Heart left ventricle (tissue), 16 donors: ENCODE measurements at regions not wholly inside any gene's neighbourhood (a gene's known extent, or its start where the extent isn't known, plus 50 kb on each side); places are given as distances from the start of the nearest gene placed in this dataset.

ENCODE experiments used
- ATAC-seq, 4 donors: fragments of 200-7000 bp; cut with Tn5 transposase; one replicate each; pipeline ENCODE4 v1.9.1; 2020 to 2022; ENCODE audit warnings: moderate library complexity in 4 of 4, mild to moderate bottlenecking in 3 of 4, moderate number of reproducible peaks in 1 of 4
- DNase-seq, 5 donors: peaks; one replicate each; pipeline ENCODE4 v3.0.0-alpha.2; 2020
- H3K27ac ChIP-seq, 12 donors: fragments of 200-600 bp; sonication (generic) in 4 of 12; one replicate each; pipeline versions ENCODE4 v1.5.0 to v1.8.0; 2016 to 2022; ENCODE audit warnings: mild to moderate bottlenecking in 2 of 12
- H3K27me3 ChIP-seq, 9 donors: fragments of 200-600 bp; sonication (generic) in 2 of 9; one replicate each; pipeline versions ENCODE4 v1.5.1 to v1.8.0; 2016 to 2022; ENCODE audit warnings: mild to moderate bottlenecking in 3 of 9
- H3K36me3 ChIP-seq, 9 donors: fragments of 200-600 bp; sonication (generic) in 2 of 9; one replicate each; pipeline versions ENCODE4 v1.5.0 to v1.8.0; 2018 to 2022; ENCODE audit warnings: mild to moderate bottlenecking in 2 of 9
- H3K4me1 ChIP-seq, 12 donors: fragments of 200-600 bp; sonication (generic) in 4 of 12; one replicate each; pipeline versions ENCODE4 v1.5.0 to v1.8.0; 2016 to 2022; ENCODE audit warnings: mild to moderate bottlenecking in 3 of 12
- H3K4me3 ChIP-seq, 12 donors: fragments of 200-600 bp; sonication (generic) in 4 of 12; one replicate each; pipeline versions ENCODE4 v1.5.0 to v1.8.0; 2017 to 2022; ENCODE audit warnings: mild to moderate bottlenecking in 9 of 12, moderate library complexity in 4 of 12
- H3K9me3 ChIP-seq, 12 donors: fragments of 200-600 bp; sonication (generic) in 4 of 12; one replicate each; pipeline versions ENCODE4 v1.5.0 to v1.8.0; 2016 to 2022; ENCODE audit warnings: mild to moderate bottlenecking in 1 of 12
- POLR2A ChIP-seq, 2 donors: fragments of 450-650 bp; IDR thresholded peaks; one replicate each; pipeline ENCODE4 v1.6.1; 2017; ENCODE audit warnings: antibody characterized with exemption in 2 of 2, mild to moderate bottlenecking in 2 of 2, moderate library complexity in 2 of 2
- WGBS, 4 donors: extraction: QIAGEN DNeasy Blood & Tissue Kit in 2 of 4; methylation state at CpG; one replicate each; pipeline versions ENCODE4 v1.1.5 to v1.1.7; 2013 to 2018; 5-methylcytosine and 5-hydroxymethylcytosine counted together
- intact Hi-C, 10 donors: fragments of 100-400 bp; cut with DNase I; formaldehyde crosslinking; loops; one replicate each; pipeline versions ENCODE4 v1.11.1 to v1.14.2; 2022
- TF ChIP-seq, protein P1 (sequence below), 12 donors: fragments of 200-600 bp; sonication (generic) in 4 of 12; IDR thresholded peaks; one replicate each; pipeline versions ENCODE4 v1.5.0 to v1.8.0; 2018 to 2022; ENCODE audit warnings: antibody characterized with exemption in 12 of 12, mild to moderate bottlenecking in 5 of 12
- donor health status: ischemic (EF 13 %, LVEDD 7.1; RV severe dilation, severe dysfunction).
- donor health status: healthy with polysubstance abuse.
- donor health status: DM: no; HTN: yes; CAD: no.
- donor health status: DM: no; HTN: no; CAD: no.
- donor health status: ischemic (EF 25% LVEDD 6.9; RV normal size, moderate dysfunction).
- donor health status: ischemic (EF 25% LVEDD 5.7; RV mildly dilated, moderate dysfunction).
- donor health status: healthy.
- donor health status: DM: yes; HTN: yes; CAD: no.
- donor health status: ischemic (EF 35%, LVEDD 5.7; RV mildly dilated, moderate dysfunction).
- donor health status: nonischemic (EF 11% LVEDD 7.7; RV severe dilation, severe dysfunction).
- donor health status: DM: yes; HTN: yes; CAD: no.
- donor health status: PGD.
- donor health status: ischemic (EF 29% LVEDD 5.4; RV normal size, mild dysfunction).
- donor health status: nonischemic (EF 23%, LVEDD 6.1; RV moderate dilation, normal function).

DNA sequence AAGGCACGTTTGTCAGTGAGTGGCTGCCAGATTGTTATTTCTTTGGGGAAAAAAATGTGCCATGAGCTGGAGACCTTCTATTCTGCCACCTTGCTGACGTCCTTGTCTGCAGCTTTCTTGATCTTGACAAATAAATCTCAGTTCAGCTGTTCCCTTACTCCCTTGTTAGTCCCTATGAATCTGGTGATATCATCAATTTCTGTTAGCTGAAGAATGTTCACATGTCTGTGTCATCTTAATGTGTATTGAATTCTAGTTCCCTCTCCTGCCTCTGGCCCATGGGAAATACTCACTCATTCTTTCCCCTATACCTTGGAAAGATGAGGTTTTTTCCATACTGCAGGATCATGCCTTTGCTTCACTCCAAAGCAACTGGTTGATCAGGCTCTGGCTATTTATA, 649.9 kb upstream of the API5 start:
- intact Hi-C loops, result no loop called here
- Histone ChIP-seq H3K27ac (no peak overlapping the region), H3K9me3 (no peaks in the 10 kb centered on the region), H3K36me3 (no peaks in the 10 kb centered on the region), H3K4me1 (no peaks in the 10 kb centered on the region), H3K27me3 (no peaks in the 10 kb centered on the region), H3K4me3 (no peak overlapping the region)
- no peak for DNase-seq
- 48 to 53% (median 49%) methylated on average over 2 of the region's 2 CpGs for WGBS, 4 donors
- ATAC-seq, result no peak
- TF ChIP-seq, protein P1, sequence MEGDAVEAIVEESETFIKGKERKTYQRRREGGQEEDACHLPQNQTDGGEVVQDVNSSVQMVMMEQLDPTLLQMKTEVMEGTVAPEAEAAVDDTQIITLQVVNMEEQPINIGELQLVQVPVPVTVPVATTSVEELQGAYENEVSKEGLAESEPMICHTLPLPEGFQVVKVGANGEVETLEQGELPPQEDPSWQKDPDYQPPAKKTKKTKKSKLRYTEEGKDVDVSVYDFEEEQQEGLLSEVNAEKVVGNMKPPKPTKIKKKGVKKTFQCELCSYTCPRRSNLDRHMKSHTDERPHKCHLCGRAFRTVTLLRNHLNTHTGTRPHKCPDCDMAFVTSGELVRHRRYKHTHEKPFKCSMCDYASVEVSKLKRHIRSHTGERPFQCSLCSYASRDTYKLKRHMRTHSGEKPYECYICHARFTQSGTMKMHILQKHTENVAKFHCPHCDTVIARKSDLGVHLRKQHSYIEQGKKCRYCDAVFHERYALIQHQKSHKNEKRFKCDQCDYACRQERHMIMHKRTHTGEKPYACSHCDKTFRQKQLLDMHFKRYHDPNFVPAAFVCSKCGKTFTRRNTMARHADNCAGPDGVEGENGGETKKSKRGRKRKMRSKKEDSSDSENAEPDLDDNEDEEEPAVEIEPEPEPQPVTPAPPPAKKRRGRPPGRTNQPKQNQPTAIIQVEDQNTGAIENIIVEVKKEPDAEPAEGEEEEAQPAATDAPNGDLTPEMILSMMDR (IDR thresholded peaks at IDR 0.05), result no peak
- TF ChIP-seq POLR2A (IDR thresholded peaks at IDR 0.05), result no peak

DNA sequence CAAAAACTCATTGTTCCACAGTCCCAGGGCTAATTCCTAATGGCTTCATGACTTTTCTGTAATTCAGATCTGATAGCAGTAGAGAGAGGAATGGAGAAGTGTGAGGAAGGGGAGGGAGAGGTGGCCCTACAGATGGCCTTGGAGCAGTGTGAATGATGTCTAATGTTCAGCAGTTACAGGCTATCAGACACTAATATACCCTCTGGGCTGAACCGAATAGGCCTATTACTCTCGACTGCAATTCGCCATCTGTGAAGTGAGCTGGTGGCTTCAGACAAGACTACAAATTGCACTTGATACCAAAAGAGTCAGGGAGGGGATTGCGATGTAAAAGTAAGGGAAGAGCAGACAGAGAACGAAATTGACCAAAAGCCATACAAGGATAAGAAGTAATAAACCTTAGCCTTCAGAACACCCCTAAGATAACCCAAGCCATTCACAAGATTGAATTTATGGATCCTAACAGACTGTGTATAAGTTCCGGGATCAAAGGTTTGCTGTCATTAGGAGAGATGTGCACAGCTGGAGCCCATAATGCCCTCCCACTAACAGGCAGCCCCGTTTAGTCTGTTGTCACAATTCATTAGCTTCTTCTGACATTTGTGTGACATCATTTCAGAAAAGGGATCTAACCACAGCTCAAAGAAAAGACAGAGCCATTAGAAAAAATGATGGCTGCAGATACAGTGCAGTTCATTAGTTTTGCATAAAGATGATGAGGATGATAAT, 642.4 kb upstream of the API5 start:
- Histone ChIP-seq H3K4me3 (no peak overlapping the region), H3K36me3 (no peaks in the 10 kb centered on the region), H3K4me1 (no peaks in the 10 kb centered on the region), H3K27me3 (no peaks in the 10 kb centered on the region), H3K27ac (no peak overlapping the region), H3K9me3 (no peaks in the 10 kb centered on the region)
- intact Hi-C loops, result no loop called here
- ATAC-seq (no peak), DNase-seq (no peak)
- no peak for TF ChIP-seq POLR2A (IDR thresholded peaks at IDR 0.05)
- TF ChIP-seq, protein P1 (IDR thresholded peaks at IDR 0.05), result no peak
- WGBS, 4 donors, result 75 to 84% (median 82%) methylated on average over 7 of the region's 7 CpGs

DNA sequence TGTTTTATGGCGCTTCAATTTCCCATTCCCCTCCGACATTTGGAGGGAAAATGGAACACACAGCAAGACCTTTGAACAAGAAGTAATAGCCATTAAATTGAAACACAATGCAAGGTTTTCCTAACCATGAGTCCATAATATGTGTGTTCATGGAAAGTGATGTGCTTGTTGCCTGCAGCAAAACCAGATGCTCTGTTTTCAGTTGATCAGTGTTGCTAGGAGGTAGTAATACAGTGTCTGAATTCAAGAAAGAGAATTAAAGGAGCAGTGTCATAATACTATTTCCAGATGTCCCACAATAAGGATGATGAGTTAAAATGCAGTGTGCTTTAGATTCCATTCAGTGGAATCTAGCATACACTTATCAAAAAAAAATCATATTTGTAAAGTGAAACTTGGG, 637.4 kb upstream of the API5 start:
- DNase-seq (no peak), ATAC-seq (no peak)
- H3K4me3 ChIP-seq, result no peak overlapping the region
- H3K27me3 ChIP-seq, result no peaks in the 10 kb centered on the region
- no peaks in the 10 kb centered on the region for H3K9me3 ChIP-seq
- 83 to 94% (median 87%) methylated on average over 2 of the region's 2 CpGs for WGBS, 4 donors
- intact Hi-C loops, result no loop called here
- H3K27ac ChIP-seq, result no peak overlapping the region
- TF ChIP-seq POLR2A (IDR thresholded peaks at IDR 0.05), result no peak
- TF ChIP-seq, protein P1 (IDR thresholded peaks at IDR 0.05), result no peak
- no peaks in the 10 kb centered on the region for H3K4me1 ChIP-seq
- no peaks in the 10 kb centered on the region for H3K36me3 ChIP-seq

DNA sequence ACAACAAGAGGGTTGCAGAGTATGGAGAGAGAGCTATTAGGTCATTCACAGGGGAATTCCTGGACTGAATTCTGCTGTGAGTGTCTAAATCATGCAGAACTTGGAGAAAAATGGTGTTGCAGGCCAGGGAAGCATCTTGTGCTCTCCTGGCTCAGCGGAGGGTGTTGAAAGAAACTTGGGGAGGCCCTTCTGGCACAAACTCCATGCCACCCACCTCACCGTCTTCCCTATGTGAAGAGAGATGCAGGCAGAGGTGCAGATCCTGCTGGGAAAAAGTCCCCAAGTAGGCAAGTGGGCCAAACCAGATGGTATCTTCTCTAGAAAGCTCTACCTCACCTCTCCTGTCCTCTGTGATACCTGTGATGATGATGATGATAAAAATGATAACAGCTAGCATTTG, 604.3 kb upstream of the API5 start:
- intact Hi-C loops, result no loop called here
- ATAC-seq (no peak), DNase-seq (no peak)
- no peaks in the 10 kb centered on the region for H3K27me3 ChIP-seq
- H3K4me1 ChIP-seq, result no peaks in the 10 kb centered on the region
- WGBS, 4 donors, result 65 to 90% (median 85%) methylated on average over 2 of the region's 2 CpGs
- H3K4me3 ChIP-seq, result no peak overlapping the region
- TF ChIP-seq POLR2A (IDR thresholded peaks at IDR 0.05), result no peak
- TF ChIP-seq, protein P1 (IDR thresholded peaks at IDR 0.05), result no peak
- no peaks in the 10 kb centered on the region for H3K36me3 ChIP-seq
- H3K9me3 ChIP-seq, result no peaks in the 10 kb centered on the region
- H3K27ac ChIP-seq, result no peak overlapping the region
